ENCODE measurements at regions not wholly inside any gene's neighbourhood (a gene's known extent, or its start where the extent isn't known, plus 50 kb on each side); places are given as distances from the start of the nearest gene placed in this dataset.
"Not testable (repeated sequence)": the region's sequence is repeated elsewhere in the genome, so short reads cannot be mapped to it uniquely, and the experiment has no call there.

GRCh38 chr13:65825039-65825438, 1405.1 kb downstream of the PCDH9 start:
- no peak for DNase-seq (ENCODE audit: low read depth in 2 of 2)

GRCh38 chr13:65808061-65808460, 1422.1 kb downstream of the PCDH9 start:
- no peak for DNase-seq (ENCODE audit: low read depth in 2 of 2)

GRCh38 chr13:65803530-65804392, 1426.4 kb downstream of the PCDH9 start:
- DNase-seq (ENCODE audit: low read depth in 2 of 2): no peak

GRCh38 chr13:65789815-65790214, 1440.3 kb downstream of the PCDH9 start:
- DNase-seq (ENCODE audit: low read depth in 2 of 2): no peak

GRCh38 chr13:65787082-65787481, 1443.1 kb downstream of the PCDH9 start:
- DNase-seq (ENCODE audit: low read depth in 2 of 2): no peak

- DNase-seq (ENCODE audit: low read depth in 2 of 2): no peak
Observed at GRCh38 chr13:65784088-65784816, 1445.9 kb downstream of the PCDH9 start.

- DNase-seq (ENCODE audit: low read depth in 2 of 2): no peak
Observed at GRCh38 chr13:65783383-65783782, 1446.8 kb downstream of the PCDH9 start.

GRCh38 chr13:65771704-65772313, 1458.3 kb downstream of the PCDH9 start:
- DNase-seq (ENCODE audit: low read depth in 2 of 2): not testable (repeated sequence)

- DNase-seq (ENCODE audit: low read depth in 2 of 2): no peak
Observed at GRCh38 chr13:65768545-65768944, 1461.6 kb downstream of the PCDH9 start.

GRCh38 chr13:65763811-65764210, 1466.3 kb downstream of the PCDH9 start:
- DNase-seq (ENCODE audit: low read depth in 2 of 2): no peak

- DNase-seq (ENCODE audit: low read depth in 2 of 2): no peak
Observed at GRCh38 chr13:65762012-65762411, 1468.1 kb downstream of the PCDH9 start.

- DNase-seq (ENCODE audit: low read depth in 2 of 2): no peak
Observed at GRCh38 chr13:65756071-65756671, 1474.0 kb downstream of the PCDH9 start.

GRCh38 chr13:65748227-65748626, 1481.9 kb downstream of the PCDH9 start:
- DNase-seq (ENCODE audit: low read depth in 2 of 2): no peak

GRCh38 chr13:65746406-65746921, 1483.7 kb downstream of the PCDH9 start:
- no peak for DNase-seq (ENCODE audit: low read depth in 2 of 2)

- peak; percentile 71 to 84 for DNase-seq (ENCODE audit: low read depth in 2 of 2)
Observed at GRCh38 chr13:65744836-65745235, 1485.3 kb downstream of the PCDH9 start.

- DNase-seq (ENCODE audit: low read depth in 2 of 2): no peak
Observed at GRCh38 chr13:65733110-65733509, 1497.0 kb downstream of the PCDH9 start.

GRCh38 chr13:65727070-65727469, 1503.1 kb downstream of the PCDH9 start:
- no peak for DNase-seq (ENCODE audit: low read depth in 2 of 2)

- DNase-seq (ENCODE audit: low read depth in 2 of 2): peak in 1 of 2 experiments; percentile 11
Observed at GRCh38 chr13:65725006-65725405, 1505.1 kb downstream of the PCDH9 start.

- DNase-seq (ENCODE audit: low read depth in 2 of 2): peak; percentile 74 to 78
Observed at GRCh38 chr13:65724226-65724625, 1505.9 kb downstream of the PCDH9 start.

- DNase-seq (ENCODE audit: low read depth in 2 of 2): no peak
Observed at GRCh38 chr13:65722506-65722905, 1507.6 kb downstream of the PCDH9 start.

- no peak for DNase-seq (ENCODE audit: low read depth in 2 of 2)
Observed at GRCh38 chr13:65719831-65720230, 1510.3 kb downstream of the PCDH9 start.

GRCh38 chr13:65710514-65710913, 1519.6 kb downstream of the PCDH9 start:
- no peak for DNase-seq (ENCODE audit: low read depth in 2 of 2)
